GM10248 (cell line): ENCODE measurements at regions not wholly inside any gene's neighbourhood (a gene's known extent, or its start where the extent isn't known, plus 50 kb on each side); places are given as distances from the start of the nearest gene placed in this dataset.

Experiments
- CTCF ChIA-PET: fragments of 300-600 bp; sonication (Branson Sonifier 250); formaldehyde crosslinking; extraction: SDS; loops from one replicate; lab custom pipeline; 2021; ENCODE audit warnings: antibody characterized with exemption; lab: Yijun Ruan, JAX
- POLR2A ChIA-PET: fragments of 350-650 bp; sonication (Branson Sonifier 250); formaldehyde crosslinking; extraction: SDS; loops from one replicate; lab custom pipeline; 2020; ENCODE audit warnings: antibody characterized with exemption; lab: Yijun Ruan, JAX
- DNase-seq: peaks from one replicate; pipeline ENCODE4 v3.0.0; 2012; ENCODE audit errors: extremely low spot score
- CTCF ChIP-seq: IDR thresholded peaks from 2 replicates; pipeline ENCODE4 v1.5.1; 2012; ENCODE audit warnings: mild to moderate bottlenecking, low read depth; ENCODE audit errors: extremely low read depth, missing control alignments, control extremely low read depth

- no peak for TF ChIP-seq CTCF
Measured at GRCh38 chr10:36388166-36388565, 737.2 kb upstream of the ANKRD30A start.

GRCh38 chr10:36385693-36386092, 739.7 kb upstream of the ANKRD30A start:
- TF ChIP-seq CTCF = no peak
- POLR2A ChIA-PET = no interaction called here
- CTCF ChIA-PET = no interaction called here
- no peak for DNase-seq

More at GRCh38 chr10:36388166-36388565, 737.2 kb upstream of the ANKRD30A start:
- ChIA-PET CTCF (interaction anchor here (1.0 kb wide), 1 partner anchor 15 kb away, joined by 3 read pairs; no protein-coding TSS in a partner anchor), POLR2A (no interaction called here)
- DNase-seq = no peak

GRCh38 chr10:36383349-36383748, 741.3 kb upstream of the FZD8 start:
- no peak for DNase-seq
- ChIA-PET POLR2A (no interaction called here), CTCF (interaction anchor here (1.0 kb wide), 1 partner anchor 10 kb away, joined by 3 read pairs; no protein-coding TSS in a partner anchor)
- no peak for TF ChIP-seq CTCF

GRCh38 chr10:36381748-36382147, 739.7 kb upstream of the FZD8 start:
- CTCF ChIA-PET = interaction anchor here (1.5 kb wide), 1 partner anchor 16 kb away, joined by 4 read pairs; no protein-coding TSS in a partner anchor
- DNase-seq = no peak
- POLR2A ChIA-PET = no interaction called here
- TF ChIP-seq CTCF = no peak

GRCh38 chr10:36380538-36380937, 738.4 kb upstream of the FZD8 start:
- no peak for DNase-seq
- ChIA-PET POLR2A (no interaction called here), CTCF (interaction anchor here (1.0 kb wide), 1 partner anchor 13 kb away, joined by 3 read pairs; no protein-coding TSS in a partner anchor)
- TF ChIP-seq CTCF = no peak

- ChIA-PET POLR2A (no interaction called here), CTCF (no interaction called here)
- TF ChIP-seq CTCF = no peak
- DNase-seq = no peak
Measured at GRCh38 chr10:36375107-36375506, 733.0 kb upstream of the FZD8 start.
